H9 (cell line): ENCODE measurements at regions not wholly inside any gene's neighbourhood (a gene's known extent, or its start where the extent isn't known, plus 50 kb on each side); places are given as distances from the start of the nearest gene placed in this dataset.

Experiments used
- DNase-seq: peaks from one replicate; pipeline ENCODE4 v3.0.0-alpha.2; 2017
- H2AFZ ChIP-seq: one replicate; pipeline ENCODE4 v1.6.1; 2013; ENCODE audit warnings: mild to moderate bottlenecking, low read length, control low read depth, moderate library complexity
- H2AK5ac ChIP-seq: 2 replicates; pipeline ENCODE4 v1.6.1; 2013; ENCODE audit warnings: low read length, control low read depth, mixed read lengths; ENCODE audit not compliant: insufficient read length
- H2BK120ac ChIP-seq: one replicate; pipeline ENCODE4 v1.6.1; 2013; ENCODE audit warnings: low read depth, mild to moderate bottlenecking, low read length, control low read depth, inconsistent platforms; ENCODE audit not compliant: poor library complexity, severe bottlenecking
- H2BK12ac ChIP-seq: 2 replicates; pipeline ENCODE4 v1.6.1; 2013; ENCODE audit warnings: low read length, control low read depth, mixed read lengths, low read depth; ENCODE audit not compliant: insufficient read length
- H2BK15ac ChIP-seq: 2 replicates; pipeline ENCODE4 v1.6.1; 2013; ENCODE audit warnings: low read depth, low read length, control low read depth
- H2BK20ac ChIP-seq: one replicate; pipeline ENCODE4 v1.6.1; 2013; ENCODE audit warnings: low read depth, mild to moderate bottlenecking, low read length, control low read depth, inconsistent platforms; ENCODE audit not compliant: poor library complexity, severe bottlenecking
- H2BK5ac ChIP-seq: 2 replicates; pipeline ENCODE4 v1.6.1; 2013; ENCODE audit warnings: low read length, control low read depth, mixed read lengths; ENCODE audit not compliant: insufficient read length
- H3K14ac ChIP-seq: 2 replicates; pipeline ENCODE4 v1.6.1; 2013; ENCODE audit warnings: low read length, control low read depth; ENCODE audit not compliant: insufficient read depth
- H3K18ac ChIP-seq: 2 replicates; pipeline ENCODE4 v1.6.1; 2013; ENCODE audit warnings: low read depth, mild to moderate bottlenecking, mixed read lengths, low read length, control low read depth; ENCODE audit not compliant: insufficient read length
- H3K23ac ChIP-seq: 2 replicates; pipeline ENCODE4 v1.6.1; 2013; ENCODE audit warnings: low read length, control low read depth, mixed read lengths, low read depth; ENCODE audit not compliant: insufficient read length
- H3K23me2 ChIP-seq: 2 replicates; pipeline ENCODE4 v1.6.1; 2013; ENCODE audit warnings: low read depth, mild to moderate bottlenecking, mixed read lengths, low read length, control low read depth; ENCODE audit not compliant: insufficient read length, poor library complexity, severe bottlenecking
- H3K27ac ChIP-seq: 2 replicates; pipeline ENCODE4 v1.5.1; 2013; ENCODE audit warnings: low read length, control low read depth, mixed read lengths, low read depth; ENCODE audit not compliant: insufficient read length
- H3K27me3 ChIP-seq: 2 replicates; pipeline ENCODE4 v1.6.1; 2013; ENCODE audit warnings: low read length, control low read depth, inconsistent platforms; ENCODE audit not compliant: insufficient read depth
- H3K4ac ChIP-seq: 2 replicates; pipeline ENCODE4 v1.6.1; 2013; ENCODE audit warnings: low read depth, mild to moderate bottlenecking, control low read depth, inconsistent platforms, low read length, moderate library complexity
- H3K4me1 ChIP-seq: 2 replicates; pipeline ENCODE4 v1.6.1; 2013; ENCODE audit warnings: low read length, control low read depth, inconsistent platforms; ENCODE audit not compliant: insufficient read depth
- H3K4me2 ChIP-seq: 2 replicates; pipeline ENCODE4 v1.6.1; 2013; ENCODE audit warnings: low read length, control low read depth, mixed read lengths; ENCODE audit not compliant: insufficient read length, insufficient read depth
- H3K56ac ChIP-seq: 2 replicates; pipeline ENCODE4 v1.6.1; 2013; ENCODE audit warnings: low read depth, mild to moderate bottlenecking, mixed read lengths, low read length, control low read depth; ENCODE audit not compliant: insufficient read length
- H3K79me1 ChIP-seq: 2 replicates; pipeline ENCODE4 v1.6.1; 2013; ENCODE audit warnings: low read depth, mild to moderate bottlenecking, moderate library complexity, low read length, control low read depth, inconsistent platforms; ENCODE audit not compliant: insufficient read depth, poor library complexity, severe bottlenecking
- H3K79me2 ChIP-seq: 2 replicates; pipeline ENCODE4 v1.6.1; 2013; ENCODE audit warnings: low read length, control low read depth, inconsistent platforms; ENCODE audit not compliant: insufficient read depth
- H3K9ac ChIP-seq: 2 replicates; pipeline ENCODE4 v1.6.1; 2013; ENCODE audit warnings: low read length, control low read depth, mixed read lengths; ENCODE audit not compliant: insufficient read length; ENCODE audit errors: extremely low read depth
- H3K9me3 ChIP-seq: one replicate; pipeline ENCODE4 v1.6.1; 2013; ENCODE audit warnings: low read depth, low read length, inconsistent platforms; ENCODE audit not compliant: control insufficient read depth
- H3T11ph ChIP-seq: one replicate; pipeline ENCODE4 v1.6.1; 2013; ENCODE audit warnings: mild to moderate bottlenecking, low read length, control low read depth, inconsistent platforms
- H4K20me1 ChIP-seq: one replicate; pipeline ENCODE4 v1.6.1; 2013; ENCODE audit not compliant: control insufficient read depth, insufficient read length, insufficient read depth
- H4K5ac ChIP-seq: 2 replicates; pipeline ENCODE4 v1.6.1; 2013; ENCODE audit warnings: low read depth, mild to moderate bottlenecking, mixed read lengths, low read length, control low read depth; ENCODE audit not compliant: insufficient read length
- H4K8ac ChIP-seq: replicated peaks from 2 replicates; pipeline ENCODE4 v1.6.1; 2013; ENCODE audit warnings: low read length, control low read depth, mixed read lengths, low read depth; ENCODE audit not compliant: insufficient read length
- H4K91ac ChIP-seq: 2 replicates; pipeline ENCODE4 v1.6.1; 2013; ENCODE audit warnings: low read depth, mild to moderate bottlenecking, moderate library complexity, mixed read lengths, low read length, control low read depth; ENCODE audit not compliant: insufficient read length
- H3K27ac Mint-ChIP-seq, 3 experiments: 2 replicates in 2 of 3; 3 replicates in 1 of 3; pipeline ENCODE4 v1.8.0; 2020 to 2021; ENCODE audit warnings: mixed read lengths in 3 of 3, mild to moderate bottlenecking in 1 of 3, moderate library complexity in 1 of 3
- H3K27me3 Mint-ChIP-seq: 2 replicates; pipeline ENCODE4 v1.8.0; 2021; ENCODE audit warnings: low read depth, mild to moderate bottlenecking, moderate library complexity, mixed read lengths
- H3K36me3 Mint-ChIP-seq, 3 experiments: 2 replicates in 2 of 3; 3 replicates in 1 of 3; pipeline ENCODE4 v1.8.0; 2020 to 2021; ENCODE audit warnings: low read depth in 3 of 3, mixed read lengths in 3 of 3; ENCODE audit not compliant: insufficient read depth in 1 of 3
- H3K4me1 Mint-ChIP-seq, 2 experiments: 2 replicates each; pipeline ENCODE4 v1.8.0; 2020; ENCODE audit warnings: mixed read lengths in 2 of 2
- H3K4me3 Mint-ChIP-seq, 2 experiments: 2 replicates in 1 of 2; 3 replicates in 1 of 2; pipeline ENCODE4 v1.8.0; 2020 to 2021; ENCODE audit warnings: mild to moderate bottlenecking in 2 of 2, mixed read lengths in 2 of 2, moderate library complexity in 1 of 2
- H3K9me3 Mint-ChIP-seq, 2 experiments: 2 replicates in 1 of 2; 3 replicates in 1 of 2; pipeline ENCODE4 v1.8.0; 2020; ENCODE audit warnings: mild to moderate bottlenecking in 2 of 2, mixed read lengths in 2 of 2, moderate library complexity in 1 of 2
- CTCF ChIP-seq: fragments of 200-600 bp; sonication (generic); conservative IDR thresholded peaks from 3 replicates; pipeline ENCODE4 v1.8.0; 2021; ENCODE audit warnings: antibody characterized with exemption, mild to moderate bottlenecking
- WGBS: extraction: QIAGEN DNeasy Blood & Tissue Kit; methylation state at CpG from one replicate; pipeline ENCODE4 v1.1.7; 2013; ENCODE audit warnings: missing lambda C conversion rate, low lambda C conversion rate, mixed read lengths; ENCODE audit not compliant: insufficient read length; ENCODE audit errors: extremely low coverage; 5-methylcytosine and 5-hydroxymethylcytosine counted together

- no CpG with 5 or more reads among the region's 3 CpGs for WGBS
- H2BK120ac ChIP-seq = no peak overlapping the region
- H3K23ac ChIP-seq = no peak overlapping the region
- no peak overlapping the region for H3K27ac Mint-ChIP-seq
- H2AFZ ChIP-seq = no peak overlapping the region
- no peaks in the 10 kb centered on the region for H3K79me2 ChIP-seq
- no peak overlapping the region for H4K91ac ChIP-seq
- H3K4me1 Mint-ChIP-seq = peaks cover 0 to 3% of the 10 kb centered on the region in 2 experiments; a peak in 2 of 4 replicates
- no peak overlapping the region for H3K18ac ChIP-seq
- H3K27me3 ChIP-seq = no peaks in the 10 kb centered on the region
- no peak overlapping the region for H3K14ac ChIP-seq
- H3K36me3 Mint-ChIP-seq = peaks cover 0 to 8% (median 0%) of the 10 kb centered on the region in 3 experiments; a peak in 2 of 7 replicates
- no peak overlapping the region for H2BK5ac ChIP-seq
- no peak for TF ChIP-seq CTCF
- peaks cover 23 to 47% of the 10 kb centered on the region in 2 experiments for H3K9me3 Mint-ChIP-seq
- DNase-seq = no peak
- H2AK5ac ChIP-seq = no peak overlapping the region
- peaks cover 2% of the 10 kb centered on the region; the same call in 1 of the 2 replicates for H3K27me3 Mint-ChIP-seq
- no peak overlapping the region for H3K4me2 ChIP-seq
- H3K79me1 ChIP-seq = no peaks in the 10 kb centered on the region
- no peak overlapping the region for H2BK15ac ChIP-seq
- no peak overlapping the region for H4K8ac ChIP-seq
- no peak overlapping the region for H2BK12ac ChIP-seq
- H3K4ac ChIP-seq = no peak overlapping the region
- H3T11ph ChIP-seq = no peak overlapping the region
- no peaks in the 10 kb centered on the region for H4K20me1 ChIP-seq
- H3K9me3 ChIP-seq = no peaks in the 10 kb centered on the region
- no peak overlapping the region for H4K5ac ChIP-seq
- no peak overlapping the region for H3K4me3 Mint-ChIP-seq
- no peak overlapping the region for H3K56ac ChIP-seq
- no peaks in the 10 kb centered on the region for H3K23me2 ChIP-seq
- H2BK20ac ChIP-seq = no peak overlapping the region
- H3K9ac ChIP-seq = no peak overlapping the region
- H3K27ac ChIP-seq = no peak overlapping the region
- H3K4me1 ChIP-seq = no peaks in the 10 kb centered on the region
Measured at GRCh38 chr9:1514250-1514649, 464.1 kb downstream of the DMRT2 start.
